Effector CD8-positive, alpha-beta T cell (primary cell): ENCODE measurements at regions not wholly inside any gene's neighbourhood (a gene's known extent, or its start where the extent isn't known, plus 50 kb on each side); places are given as distances from the start of the nearest gene placed in this dataset.

Experiments used
- DNase-seq: peaks from one replicate; lab custom pipeline; 2025; lab: John Stamatoyannopoulos, UW

GRCh38 chr17:5785867-5786509 lies 201.7 kb upstream of the NLRP1 start:
- DNase-seq, result no peak

GRCh38 chr17:5786510-5786875 lies 202.2 kb upstream of the NLRP1 start:
- no peak for DNase-seq

- DNase-seq, result no peak
These were observed 204.1 kb upstream of the NLRP1 start for GRCh38 chr17:5788266-5788900.

GRCh38 chr17:5789528-5789927 lies 205.2 kb upstream of the NLRP1 start:
- no peak for DNase-seq

GRCh38 chr17:5793157-5793556 lies 208.8 kb upstream of the NLRP1 start:
- DNase-seq, result no peak

GRCh38 chr17:5793899-5794298 lies 209.6 kb upstream of the NLRP1 start:
- DNase-seq, result no peak

- no peak for DNase-seq
These were observed 210.1 kb upstream of the NLRP1 start for GRCh38 chr17:5794385-5794784.

- no peak for DNase-seq
These were observed 210.7 kb upstream of the NLRP1 start for GRCh38 chr17:5794881-5795506.

GRCh38 chr17:5797447-5798050 lies 213.2 kb upstream of the NLRP1 start:
- DNase-seq, result no peak

- no peak for DNase-seq
These were observed 213.8 kb upstream of the NLRP1 start for GRCh38 chr17:5798094-5798493.

GRCh38 chr17:5800131-5800530 lies 215.8 kb upstream of the NLRP1 start:
- no peak for DNase-seq

- no peak for DNase-seq
These were observed 216.3 kb upstream of the NLRP1 start for GRCh38 chr17:5800646-5801045.

GRCh38 chr17:5804251-5804650 lies 219.9 kb upstream of the NLRP1 start:
- DNase-seq, result no peak

- DNase-seq, result no peak
These were observed 224.7 kb upstream of the NLRP1 start for GRCh38 chr17:5809056-5809455.

- DNase-seq, result no peak
These were observed 225.4 kb upstream of the NLRP1 start for GRCh38 chr17:5809580-5810188.

GRCh38 chr17:5812590-5812989 lies 228.3 kb upstream of the NLRP1 start:
- DNase-seq, result no peak

GRCh38 chr17:5813357-5813756 lies 229.0 kb upstream of the NLRP1 start:
- no peak for DNase-seq

GRCh38 chr17:5815396-5815795 lies 231.1 kb upstream of the NLRP1 start:
- DNase-seq, result no peak

GRCh38 chr17:5816491-5817070 lies 232.3 kb upstream of the NLRP1 start:
- DNase-seq, result no peak

GRCh38 chr17:5817475-5818395 lies 233.4 kb upstream of the NLRP1 start:
- DNase-seq, result no peak

GRCh38 chr17:5819396-5819795 lies 235.1 kb upstream of the NLRP1 start:
- no peak for DNase-seq
